ENCODE measurements at regions not wholly inside any gene's neighbourhood (a gene's known extent, or its start where the extent isn't known, plus 50 kb on each side); places are given as distances from the start of the nearest gene placed in this dataset.

DNA sequence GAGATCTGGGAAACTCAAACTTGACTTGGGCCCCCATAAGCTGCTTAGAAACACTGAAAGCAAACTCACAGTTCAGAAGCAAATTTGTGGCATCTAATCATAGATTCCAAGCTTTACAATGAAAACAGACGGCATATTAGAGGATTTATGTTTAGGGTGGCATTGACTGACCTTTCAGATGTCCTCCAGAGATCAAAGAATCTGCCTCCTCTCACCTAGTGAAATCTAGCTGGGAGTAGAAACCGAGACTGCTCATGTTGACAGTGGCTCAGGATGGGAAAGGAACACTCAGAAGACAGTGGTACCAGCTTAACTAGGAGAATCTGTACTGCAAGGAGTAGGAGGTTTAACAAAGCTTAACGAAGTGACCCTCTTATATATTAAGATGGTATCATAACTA is 345.0 kb downstream of the GXYLT1 start:
- Histone ChIP-seq H3K27me3 (ENCODE audit: control insufficient read depth, insufficient read depth, low read length) (no peaks in the 10 kb centered on the region), H3K36me3 (ENCODE audit: control insufficient read depth, insufficient read depth, low read length) (no peaks in the 10 kb centered on the region), H3K4me3 (ENCODE audit: low read depth, low read length) (no peak overlapping the region)
- ChIA-PET CTCF (interaction anchor here (0.8 kb wide), 1 partner anchor 11 kb away, joined by 3 read pairs; no protein-coding TSS in a partner anchor), POLR2A (no interaction called here)
- no peak for TF ChIP-seq CTCF (IDR thresholded peaks at IDR 0.05; ENCODE audit: insufficient read depth, low read depth, low read length)
- DNase-seq (ENCODE audit: low read depth) = no peak

GRCh38 chr12:41795910-41796309 is 348.8 kb downstream of the GXYLT1 start:
- Histone ChIP-seq H3K27me3 (ENCODE audit: control insufficient read depth, insufficient read depth, low read length) (no peaks in the 10 kb centered on the region), H3K36me3 (ENCODE audit: control insufficient read depth, insufficient read depth, low read length) (no peaks in the 10 kb centered on the region), H3K4me3 (ENCODE audit: low read depth, low read length) (no peak overlapping the region)
- ChIA-PET CTCF (interaction anchor here (0.6 to 0.7 kb wide), 3 partner anchors 11 to 977 kb away, joined by 3 to 4 read pairs (median 3); no protein-coding TSS in a partner anchor), POLR2A (no interaction called here)
- no peak for TF ChIP-seq CTCF (IDR thresholded peaks at IDR 0.05; ENCODE audit: insufficient read depth, low read depth, low read length)
- DNase-seq (ENCODE audit: low read depth) = no peak

DNA sequence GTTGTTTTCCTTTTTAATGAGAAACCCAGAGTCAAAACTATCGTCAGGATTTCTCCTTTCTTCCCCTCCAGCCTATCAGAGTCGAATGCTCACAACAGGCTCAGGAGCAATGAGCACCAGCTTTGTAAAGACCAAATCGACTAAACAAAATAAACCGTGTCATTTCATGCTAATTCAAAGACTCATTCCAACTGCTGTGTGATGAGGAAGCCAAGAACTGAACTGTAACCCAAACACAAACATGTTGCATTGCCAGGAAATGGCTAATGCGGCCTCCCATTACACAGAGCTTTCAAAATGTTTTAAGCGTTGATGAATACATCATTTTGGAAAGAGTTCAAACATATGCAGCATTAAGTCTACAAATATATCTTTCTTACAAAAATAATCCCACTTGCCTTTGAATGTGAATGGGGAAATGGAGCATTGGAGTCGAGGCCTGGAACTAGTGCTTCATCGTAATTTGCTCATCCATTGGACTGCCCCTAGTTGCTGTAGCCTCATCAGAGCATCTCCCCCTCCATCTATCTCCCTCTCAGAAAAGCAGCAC is 349.5 kb downstream of the GXYLT1 start:
- DNase-seq (ENCODE audit: low read depth) = no peak
- POLR2A ChIA-PET = no interaction called here
- H3K4me3 ChIP-seq (ENCODE audit: low read depth, low read length) = no peak overlapping the region
- CTCF ChIA-PET = interaction anchor here (0.6 to 0.7 kb wide), 3 partner anchors 12 to 977 kb away, joined by 3 to 4 read pairs (median 3); no protein-coding TSS in a partner anchor
- no peaks in the 10 kb centered on the region for H3K36me3 ChIP-seq (ENCODE audit: control insufficient read depth, insufficient read depth, low read length)
- H3K27me3 ChIP-seq (ENCODE audit: control insufficient read depth, insufficient read depth, low read length) = no peaks in the 10 kb centered on the region
- no peak for TF ChIP-seq CTCF (IDR thresholded peaks at IDR 0.05; ENCODE audit: insufficient read depth, low read depth, low read length)

DNA sequence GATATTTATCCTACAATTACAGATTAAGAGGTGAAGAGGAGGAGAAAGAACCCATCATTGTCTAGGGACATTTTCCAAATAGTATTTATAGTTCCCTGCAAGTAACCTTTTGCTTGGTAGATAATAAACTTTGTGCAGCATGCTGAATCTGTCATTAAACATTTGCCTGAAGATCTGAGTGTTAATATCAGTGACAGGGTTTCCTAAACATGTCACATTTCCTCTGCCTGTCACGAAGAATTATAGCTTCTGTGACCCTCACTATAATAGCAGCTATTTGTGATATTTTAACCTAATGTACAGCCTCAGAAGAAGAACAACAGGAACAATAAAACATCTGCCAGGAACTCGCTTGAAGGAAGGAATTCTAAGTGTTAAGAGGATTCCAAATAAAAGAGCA is 350.3 kb downstream of the GXYLT1 start:
- H3K27me3 ChIP-seq (ENCODE audit: control insufficient read depth, insufficient read depth, low read length) = no peaks in the 10 kb centered on the region
- CTCF ChIA-PET = interaction anchor here (0.9 kb wide), 1 partner anchor 19 kb away, joined by 3 read pairs; no protein-coding TSS in a partner anchor
- TF ChIP-seq CTCF (IDR thresholded peaks at IDR 0.05; ENCODE audit: insufficient read depth, low read depth, low read length) = no peak

DNA sequence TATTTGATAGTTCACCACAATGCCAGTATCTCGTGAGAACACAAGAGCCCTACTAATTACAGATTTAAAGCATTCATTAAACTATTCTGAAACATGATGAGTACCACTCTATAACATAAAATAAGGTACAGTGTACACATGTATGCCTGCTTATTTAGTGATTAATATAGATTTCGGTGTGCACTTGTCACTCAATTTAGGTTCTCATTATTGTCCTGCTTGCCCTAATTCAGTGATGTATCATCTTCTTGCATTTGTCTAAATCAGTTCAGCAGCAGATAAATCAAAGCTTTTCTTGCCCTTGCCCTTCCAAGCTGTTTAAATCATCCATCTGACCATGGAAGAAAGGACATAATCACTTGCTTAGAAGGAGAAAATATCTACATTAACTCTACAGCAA is 359.7 kb downstream of the GXYLT1 start:
- H3K27me3 ChIP-seq (ENCODE audit: control insufficient read depth, insufficient read depth, low read length) = no peaks in the 10 kb centered on the region
- no peaks in the 10 kb centered on the region for H3K36me3 ChIP-seq (ENCODE audit: control insufficient read depth, insufficient read depth, low read length)
- ChIA-PET POLR2A (no interaction called here), CTCF (interaction anchor here (0.7 kb wide), 1 partner anchor 433 kb away, joined by 3 read pairs; no protein-coding TSS in a partner anchor)
- H3K4me3 ChIP-seq (ENCODE audit: low read depth, low read length) = no peak overlapping the region
- no peak for DNase-seq (ENCODE audit: low read depth)
- no peak for TF ChIP-seq CTCF (IDR thresholded peaks at IDR 0.05; ENCODE audit: insufficient read depth, low read depth, low read length)

More for the DNA sequence above, 350.3 kb downstream of the GXYLT1 start:
- no peak for DNase-seq (ENCODE audit: low read depth)
- Histone ChIP-seq H3K4me3 (ENCODE audit: low read depth, low read length) (no peak overlapping the region), H3K36me3 (ENCODE audit: control insufficient read depth, insufficient read depth, low read length) (no peaks in the 10 kb centered on the region)
- POLR2A ChIA-PET = no interaction called here
